ENCODE measurements at regions not wholly inside any gene's neighbourhood (a gene's known extent, or its start where the extent isn't known, plus 50 kb on each side); places are given as distances from the start of the nearest gene placed in this dataset.

GRCh38 chr1:87515781-87516180 lies 187.1 kb downstream of the LMO4 start:
- TF ChIP-seq CTCF (conservative IDR thresholded peaks at IDR 0.05; ENCODE audit: low read depth, low read length), result no peak
- no peak for TF ChIP-seq EZH2 (IDR thresholded peaks at IDR 0.05; ENCODE audit: low read length, unreplicated experiment)

Data from PC-3 (cell line).